Transverse colon (tissue), 3 donors: ENCODE measurements at regions not wholly inside any gene's neighbourhood (a gene's known extent, or its start where the extent isn't known, plus 50 kb on each side); places are given as distances from the start of the nearest gene placed in this dataset.

Experiments
- EP300 ChIP-seq: sonication (generic); formaldehyde crosslinking; IDR thresholded peaks from one replicate; pipeline ENCODE4 v1.6.1; 2017; ENCODE audit warnings: antibody characterized with exemption, low read depth
- TF ChIP-seq, protein P1 (sequence below), 5 experiments: fragments of 200-600 bp in 3 of 5; fragments of 450-650 bp in 2 of 5; sonication (generic) in 3 of 5; IDR thresholded peaks; 1 replicate in 2 of 5; 2 replicates in 3 of 5; pipeline ENCODE4 v1.5.1; 2016 to 2017; ENCODE audit warnings: antibody characterized with exemption in 5 of 5, inconsistent platforms in 3 of 5, mild to moderate bottlenecking in 2 of 5, moderate library complexity in 1 of 5

DNA sequence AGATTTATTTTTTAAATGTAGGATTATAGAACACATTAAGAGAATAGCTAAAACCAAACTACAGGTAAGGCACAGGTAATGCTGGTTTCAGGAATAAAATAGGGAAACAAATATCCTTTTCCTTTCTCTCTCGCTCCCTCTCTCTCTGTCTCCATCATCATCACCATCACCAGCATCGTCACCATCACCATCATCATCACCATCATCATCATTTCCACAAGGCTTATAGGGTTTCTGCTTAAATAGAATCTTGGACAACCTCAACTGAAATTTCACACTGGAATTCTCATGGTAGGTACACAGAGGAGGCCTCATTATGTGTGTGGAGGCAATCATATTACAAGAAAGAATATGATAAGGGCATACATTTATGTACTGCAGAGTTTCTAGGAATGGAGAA, 823.6 kb downstream of the MAFB start:
- TF ChIP-seq EP300, result no peak
- TF ChIP-seq, protein P1, sequence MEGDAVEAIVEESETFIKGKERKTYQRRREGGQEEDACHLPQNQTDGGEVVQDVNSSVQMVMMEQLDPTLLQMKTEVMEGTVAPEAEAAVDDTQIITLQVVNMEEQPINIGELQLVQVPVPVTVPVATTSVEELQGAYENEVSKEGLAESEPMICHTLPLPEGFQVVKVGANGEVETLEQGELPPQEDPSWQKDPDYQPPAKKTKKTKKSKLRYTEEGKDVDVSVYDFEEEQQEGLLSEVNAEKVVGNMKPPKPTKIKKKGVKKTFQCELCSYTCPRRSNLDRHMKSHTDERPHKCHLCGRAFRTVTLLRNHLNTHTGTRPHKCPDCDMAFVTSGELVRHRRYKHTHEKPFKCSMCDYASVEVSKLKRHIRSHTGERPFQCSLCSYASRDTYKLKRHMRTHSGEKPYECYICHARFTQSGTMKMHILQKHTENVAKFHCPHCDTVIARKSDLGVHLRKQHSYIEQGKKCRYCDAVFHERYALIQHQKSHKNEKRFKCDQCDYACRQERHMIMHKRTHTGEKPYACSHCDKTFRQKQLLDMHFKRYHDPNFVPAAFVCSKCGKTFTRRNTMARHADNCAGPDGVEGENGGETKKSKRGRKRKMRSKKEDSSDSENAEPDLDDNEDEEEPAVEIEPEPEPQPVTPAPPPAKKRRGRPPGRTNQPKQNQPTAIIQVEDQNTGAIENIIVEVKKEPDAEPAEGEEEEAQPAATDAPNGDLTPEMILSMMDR (IDR thresholded peaks at IDR 0.05), result no peak
